ENCODE measurements at regions not wholly inside any gene's neighbourhood (a gene's known extent, or its start where the extent isn't known, plus 50 kb on each side); places are given as distances from the start of the nearest gene placed in this dataset.
"Not testable (repeated sequence)": the region's sequence is repeated elsewhere in the genome, so short reads cannot be mapped to it uniquely, and the experiment has no call there.

GRCh38 chr3:55156851-55157650, 229.2 kb upstream of the LRTM1 start:
- DNase-seq (ENCODE audit: low spot score) = no peak

GRCh38 chr3:55147856-55148720, 220.2 kb upstream of the LRTM1 start:
- DNase-seq (ENCODE audit: low spot score) = no peak

DNA sequence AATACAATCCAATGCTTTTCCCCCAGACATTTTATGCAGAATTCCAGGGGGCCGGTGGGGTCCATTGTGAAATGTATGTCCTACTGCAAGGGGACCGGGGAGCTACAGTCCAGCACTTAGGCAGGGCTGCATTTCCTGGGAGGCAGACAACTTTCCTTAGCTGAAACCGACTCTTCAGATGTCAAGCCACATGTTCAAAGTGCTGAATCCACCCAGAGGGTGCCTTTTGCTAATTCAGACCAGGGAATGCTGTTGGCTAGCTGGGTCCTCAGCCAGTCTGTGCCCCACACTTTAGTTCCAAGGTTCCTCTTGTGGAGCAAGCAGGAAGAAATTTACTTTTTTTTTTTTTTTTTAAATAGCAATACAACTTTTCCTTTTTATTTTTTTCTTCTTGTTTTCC, 219.5 kb upstream of the LRTM1 start:
- DNase-seq (ENCODE audit: low spot score) = no peak

- no peak for DNase-seq (ENCODE audit: low spot score)
Observed at GRCh38 chr3:55146216-55146615, 218.4 kb upstream of the LRTM1 start.

GRCh38 chr3:55144015-55144673, 216.3 kb upstream of the LRTM1 start:
- no peak for DNase-seq (ENCODE audit: low spot score)

DNA sequence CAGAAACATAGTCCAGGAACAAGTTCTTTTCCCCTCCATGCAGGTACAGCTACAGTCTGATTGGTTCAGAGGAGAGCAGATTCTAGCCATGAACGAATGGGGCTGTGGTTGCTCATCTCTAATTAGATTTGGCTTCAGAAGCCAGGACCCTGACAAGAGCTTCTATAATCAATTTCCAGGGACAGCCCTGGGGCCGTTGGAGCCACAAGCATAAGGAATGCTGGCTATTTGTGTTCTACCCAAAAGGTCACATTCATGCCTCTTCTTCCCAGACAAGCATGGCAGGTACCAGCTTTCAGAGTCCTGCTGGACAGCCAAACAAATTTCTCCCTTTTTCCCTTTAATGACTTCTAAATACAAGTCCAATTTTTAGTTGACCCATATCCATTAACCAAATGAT, 215.5 kb upstream of the LRTM1 start:
- DNase-seq (ENCODE audit: low spot score) = no peak

DNA sequence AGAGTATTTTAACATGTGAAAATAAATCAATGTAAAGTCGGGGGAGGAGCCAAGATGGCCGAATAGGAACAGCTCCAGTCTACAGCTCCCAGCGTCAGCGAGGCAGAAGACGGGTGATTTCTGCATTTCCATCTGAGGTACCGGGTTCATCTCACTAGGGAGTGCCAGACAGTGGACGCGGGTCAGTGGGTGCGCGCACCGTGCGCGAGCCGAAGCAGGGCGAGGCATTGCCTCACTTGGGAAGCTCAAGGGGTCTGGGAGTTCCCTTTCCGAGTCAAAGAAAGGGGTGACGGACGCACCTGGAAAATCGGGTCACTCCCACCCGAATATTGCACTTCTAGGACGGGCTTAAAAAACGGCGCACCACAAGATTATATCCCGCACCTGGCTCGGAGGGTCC, 208.4 kb upstream of the LRTM1 start:
- not testable (repeated sequence) for DNase-seq (ENCODE audit: low spot score)

GRCh38 chr3:55128225-55128823, 200.5 kb upstream of the LRTM1 start:
- no peak for DNase-seq (ENCODE audit: low spot score)

DNA sequence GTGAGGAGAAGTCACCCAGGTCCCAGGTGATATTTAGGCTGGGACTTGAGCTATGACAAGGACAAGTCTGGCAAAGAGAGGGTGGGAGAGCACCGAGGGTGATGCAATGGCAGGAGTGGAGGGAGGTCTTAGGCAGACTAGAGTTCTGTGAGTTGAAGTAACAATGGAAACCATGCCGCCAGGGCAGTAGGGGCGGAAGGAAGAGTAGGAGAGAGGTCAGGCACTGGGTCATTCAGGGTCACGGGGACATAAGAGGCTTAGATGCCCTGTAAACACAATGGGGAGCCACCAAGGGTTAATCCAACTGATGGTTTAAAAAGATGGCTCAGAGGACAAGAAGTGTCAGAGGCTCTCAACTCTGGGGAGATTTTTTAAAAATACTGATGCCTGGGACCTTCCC, 199.7 kb upstream of the LRTM1 start:
- DNase-seq (ENCODE audit: low spot score) = no peak

DNA sequence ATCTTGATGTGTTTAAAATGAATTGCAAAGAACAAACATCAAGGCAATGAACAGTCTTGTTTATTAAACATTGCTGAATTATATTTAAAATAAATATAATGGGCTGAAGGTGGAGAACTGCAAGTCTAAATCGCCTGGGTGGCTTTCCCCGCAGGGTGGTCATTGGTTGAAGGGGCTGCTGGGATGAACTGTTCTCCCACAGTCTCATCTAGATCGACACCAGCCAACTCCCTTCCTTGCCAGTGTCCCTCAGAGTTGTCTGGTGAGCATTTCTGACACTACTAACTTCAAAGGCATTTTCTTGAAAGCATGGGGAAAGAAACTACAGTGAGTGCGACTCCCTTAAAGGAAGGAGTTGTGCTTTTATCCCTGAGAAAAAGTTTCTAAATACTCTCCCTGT, 196.5 kb upstream of the LRTM1 start:
- DNase-seq (ENCODE audit: low spot score) = no peak

Measured in putamen (tissue), 1 donor.